ENCODE measurements at regions not wholly inside any gene's neighbourhood (a gene's known extent, or its start where the extent isn't known, plus 50 kb on each side); places are given as distances from the start of the nearest gene placed in this dataset.

- Mint-ChIP-seq H3K27ac (no peak overlapping the region), H3K36me3 (ENCODE audit: low read depth) (no peaks in the 10 kb centered on the region), H3K4me3 (no peak overlapping the region), H3K4me1 (ENCODE audit: low read depth) (peaks cover 15% of the 10 kb centered on the region), H3K27me3 (ENCODE audit: insufficient read depth) (no peaks in the 10 kb centered on the region; the same call in 1 of the 2 replicates), H3K9me3 (no peaks in the 10 kb centered on the region)
- TF ChIP-seq, protein P1, sequence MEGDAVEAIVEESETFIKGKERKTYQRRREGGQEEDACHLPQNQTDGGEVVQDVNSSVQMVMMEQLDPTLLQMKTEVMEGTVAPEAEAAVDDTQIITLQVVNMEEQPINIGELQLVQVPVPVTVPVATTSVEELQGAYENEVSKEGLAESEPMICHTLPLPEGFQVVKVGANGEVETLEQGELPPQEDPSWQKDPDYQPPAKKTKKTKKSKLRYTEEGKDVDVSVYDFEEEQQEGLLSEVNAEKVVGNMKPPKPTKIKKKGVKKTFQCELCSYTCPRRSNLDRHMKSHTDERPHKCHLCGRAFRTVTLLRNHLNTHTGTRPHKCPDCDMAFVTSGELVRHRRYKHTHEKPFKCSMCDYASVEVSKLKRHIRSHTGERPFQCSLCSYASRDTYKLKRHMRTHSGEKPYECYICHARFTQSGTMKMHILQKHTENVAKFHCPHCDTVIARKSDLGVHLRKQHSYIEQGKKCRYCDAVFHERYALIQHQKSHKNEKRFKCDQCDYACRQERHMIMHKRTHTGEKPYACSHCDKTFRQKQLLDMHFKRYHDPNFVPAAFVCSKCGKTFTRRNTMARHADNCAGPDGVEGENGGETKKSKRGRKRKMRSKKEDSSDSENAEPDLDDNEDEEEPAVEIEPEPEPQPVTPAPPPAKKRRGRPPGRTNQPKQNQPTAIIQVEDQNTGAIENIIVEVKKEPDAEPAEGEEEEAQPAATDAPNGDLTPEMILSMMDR (IDR thresholded peaks at IDR 0.05), result no peak
- DNase-seq, result no peak
These were observed 659.4 kb upstream of the CHAC2 start for GRCh38 chr2:53108246-53108645.

DNA sequence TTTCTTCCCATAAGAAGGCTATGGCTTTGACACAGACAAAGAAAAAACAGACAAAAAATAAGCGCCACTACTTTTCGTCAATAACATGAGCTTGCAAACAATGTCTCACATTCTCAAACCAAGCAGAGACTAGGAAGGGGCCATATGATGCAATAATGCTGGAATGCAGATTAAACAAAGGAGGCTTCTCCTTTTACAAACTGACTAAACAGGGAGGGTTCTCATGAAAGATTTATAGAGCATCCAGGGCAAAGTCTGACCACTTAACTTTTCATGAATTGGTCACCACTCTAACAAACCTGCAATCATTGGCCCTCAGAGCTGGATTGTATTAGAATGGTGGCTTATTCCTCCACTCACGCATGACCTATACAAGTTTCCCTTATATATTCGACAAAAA, 663.3 kb upstream of the CHAC2 start:
- DNase-seq, result peak; percentile 6
- TF ChIP-seq, protein P1 (IDR thresholded peaks at IDR 0.05), result no peak
- H3K9me3 Mint-ChIP-seq, result no peaks in the 10 kb centered on the region
- no peak overlapping the region for H3K4me3 Mint-ChIP-seq
- no peaks in the 10 kb centered on the region; the same call in 1 of the 2 replicates for H3K27me3 Mint-ChIP-seq (ENCODE audit: insufficient read depth)
- H3K4me1 Mint-ChIP-seq (ENCODE audit: low read depth), result peaks cover 15% of the 10 kb centered on the region
- H3K36me3 Mint-ChIP-seq (ENCODE audit: low read depth), result no peaks in the 10 kb centered on the region
- no peak overlapping the region for H3K27ac Mint-ChIP-seq

GRCh38 chr2:53103679-53104078, 663.9 kb upstream of the CHAC2 start:
- TF ChIP-seq, protein P1 (IDR thresholded peaks at IDR 0.05), result no peak
- H3K27ac Mint-ChIP-seq, result no peak overlapping the region
- no peak overlapping the region for H3K4me3 Mint-ChIP-seq
- H3K9me3 Mint-ChIP-seq, result no peaks in the 10 kb centered on the region
- DNase-seq, result no peak
- no peaks in the 10 kb centered on the region; the same call in 1 of the 2 replicates for H3K27me3 Mint-ChIP-seq (ENCODE audit: insufficient read depth)
- H3K4me1 Mint-ChIP-seq (ENCODE audit: low read depth), result peaks cover 15% of the 10 kb centered on the region
- H3K36me3 Mint-ChIP-seq (ENCODE audit: low read depth), result no peaks in the 10 kb centered on the region

- Mint-ChIP-seq H3K9me3 (no peaks in the 10 kb centered on the region), H3K27ac (no peak overlapping the region), H3K4me1 (ENCODE audit: low read depth) (peaks cover 5% of the 10 kb centered on the region; the same call in 1 of the 2 replicates), H3K4me3 (no peak overlapping the region), H3K36me3 (ENCODE audit: low read depth) (no peaks in the 10 kb centered on the region), H3K27me3 (ENCODE audit: insufficient read depth) (no peaks in the 10 kb centered on the region)
- DNase-seq, result no peak
- TF ChIP-seq, protein P1 (IDR thresholded peaks at IDR 0.05), result no peak
These were observed 668.9 kb upstream of the CHAC2 start for GRCh38 chr2:53098696-53099078.

DNA sequence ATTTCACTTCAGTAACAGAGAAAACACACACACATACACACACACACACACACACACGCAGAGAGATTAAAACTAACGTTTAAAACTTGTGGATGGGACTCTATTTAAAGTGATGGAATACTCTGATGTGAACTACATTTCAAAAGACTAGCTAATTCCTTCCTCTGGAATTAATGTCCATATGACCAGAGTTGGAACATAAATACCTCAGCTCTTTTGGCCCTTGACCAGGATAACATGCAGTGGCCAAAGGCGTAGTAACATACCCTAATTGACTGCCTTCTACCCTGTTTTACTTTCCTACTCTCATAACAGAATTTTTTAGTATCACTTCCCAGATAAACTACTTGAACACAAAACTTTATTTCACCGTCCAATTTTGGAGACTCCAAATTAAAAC, 671.3 kb upstream of the CHAC2 start:
- H3K9me3 Mint-ChIP-seq, result no peaks in the 10 kb centered on the region
- TF ChIP-seq, protein P1 (IDR thresholded peaks at IDR 0.05), result no peak
- H3K4me3 Mint-ChIP-seq, result no peak overlapping the region
- H3K4me1 Mint-ChIP-seq (ENCODE audit: low read depth), result no peaks in the 10 kb centered on the region; the same call in 1 of the 2 replicates
- H3K27ac Mint-ChIP-seq, result no peak overlapping the region
- DNase-seq, result no peak
- H3K36me3 Mint-ChIP-seq (ENCODE audit: low read depth), result no peaks in the 10 kb centered on the region
- no peaks in the 10 kb centered on the region; the same call in 1 of the 2 replicates for H3K27me3 Mint-ChIP-seq (ENCODE audit: insufficient read depth)

DNA sequence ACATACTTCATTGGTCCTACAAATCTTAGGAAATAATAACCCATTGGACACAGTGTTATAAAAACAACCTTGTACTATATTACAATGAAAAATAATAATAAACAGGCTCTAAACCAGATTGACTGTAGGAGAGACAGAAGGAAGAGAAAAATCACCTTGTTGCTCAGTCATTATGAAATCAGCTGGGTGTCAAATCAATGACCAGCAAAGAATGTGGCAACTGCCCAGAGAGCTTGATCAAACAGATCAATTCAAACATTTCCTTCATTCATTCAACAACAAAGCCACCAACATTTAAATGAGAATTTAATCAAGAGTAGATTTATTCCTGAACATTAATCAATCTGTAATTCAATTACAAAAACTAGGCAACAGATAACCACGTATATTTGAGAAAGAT, 671.9 kb upstream of the CHAC2 start:
- TF ChIP-seq, protein P1 (IDR thresholded peaks at IDR 0.05), result no peak
- Mint-ChIP-seq H3K27me3 (ENCODE audit: insufficient read depth) (no peaks in the 10 kb centered on the region; the same call in 1 of the 2 replicates), H3K27ac (no peak overlapping the region), H3K36me3 (ENCODE audit: low read depth) (no peaks in the 10 kb centered on the region), H3K4me1 (ENCODE audit: low read depth) (no peaks in the 10 kb centered on the region; the same call in 1 of the 2 replicates), H3K4me3 (no peak overlapping the region), H3K9me3 (no peaks in the 10 kb centered on the region)
- DNase-seq, result no peak

Data from HFFc6 (cell line).